ENCODE measurements at regions not wholly inside any gene's neighbourhood (a gene's known extent, or its start where the extent isn't known, plus 50 kb on each side); places are given as distances from the start of the nearest gene placed in this dataset.

DNA sequence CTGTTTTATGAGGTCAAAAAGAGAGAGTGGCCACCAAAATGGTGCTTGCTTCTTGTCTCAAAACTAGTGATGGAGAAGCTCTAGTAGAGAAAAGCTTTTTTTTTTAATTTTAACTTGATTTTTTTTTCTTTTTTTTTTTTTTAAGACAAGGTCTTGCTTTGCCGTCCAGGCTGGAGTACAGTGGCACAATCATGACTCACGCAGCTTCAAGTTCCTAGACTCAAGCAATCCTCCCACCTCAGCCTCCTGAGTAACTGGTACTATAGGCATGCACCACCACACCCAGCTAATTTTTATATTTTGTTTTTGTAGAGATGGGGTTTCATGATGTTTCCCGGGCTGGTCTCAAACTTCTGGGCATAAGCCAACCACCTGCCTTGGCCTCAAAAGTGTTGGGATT lies 279.0 kb downstream of the TBC1D4 start:
- Histone ChIP-seq H3K79me2 (ENCODE audit: insufficient read depth, low read length) (no peaks in the 10 kb centered on the region), H2AFZ (ENCODE audit: low read length) (no peak overlapping the region), H3K27ac (ENCODE audit: low read depth, low read length, poor library complexity, severe bottlenecking) (no peak overlapping the region), H3K4me1 (ENCODE audit: insufficient read depth, low read length, severe bottlenecking) (no peaks in the 10 kb centered on the region), H3K9me3 (ENCODE audit: low read length) (no peaks in the 10 kb centered on the region), H3K27me3 (ENCODE audit: insufficient read depth, low read length) (0 out of 2 replicates have a peak, but pooled peaks cover 5% of the 10 kb centered on the region), H3F3A (ENCODE audit: insufficient read depth, low read length) (no peaks in the 10 kb centered on the region), H3K36me3 (ENCODE audit: insufficient read depth, low read length) (no peaks in the 10 kb centered on the region), H3K9ac (ENCODE audit: low read length) (no peak overlapping the region), H3K9me2 (ENCODE audit: low read depth, low read length) (no peaks in the 10 kb centered on the region), H3K4me3 (ENCODE audit: low read depth, low read length, poor library complexity, severe bottlenecking) (no peak overlapping the region), H3K4me2 (ENCODE audit: low read length) (no peak overlapping the region), H4K20me1 (ENCODE audit: insufficient read depth, low read length) (no peaks in the 10 kb centered on the region)
- TF ChIP-seq EZH2 (IDR thresholded peaks at IDR 0.05; ENCODE audit: borderline replicate concordance, low read length) = no peak
- TF ChIP-seq, protein P1, sequence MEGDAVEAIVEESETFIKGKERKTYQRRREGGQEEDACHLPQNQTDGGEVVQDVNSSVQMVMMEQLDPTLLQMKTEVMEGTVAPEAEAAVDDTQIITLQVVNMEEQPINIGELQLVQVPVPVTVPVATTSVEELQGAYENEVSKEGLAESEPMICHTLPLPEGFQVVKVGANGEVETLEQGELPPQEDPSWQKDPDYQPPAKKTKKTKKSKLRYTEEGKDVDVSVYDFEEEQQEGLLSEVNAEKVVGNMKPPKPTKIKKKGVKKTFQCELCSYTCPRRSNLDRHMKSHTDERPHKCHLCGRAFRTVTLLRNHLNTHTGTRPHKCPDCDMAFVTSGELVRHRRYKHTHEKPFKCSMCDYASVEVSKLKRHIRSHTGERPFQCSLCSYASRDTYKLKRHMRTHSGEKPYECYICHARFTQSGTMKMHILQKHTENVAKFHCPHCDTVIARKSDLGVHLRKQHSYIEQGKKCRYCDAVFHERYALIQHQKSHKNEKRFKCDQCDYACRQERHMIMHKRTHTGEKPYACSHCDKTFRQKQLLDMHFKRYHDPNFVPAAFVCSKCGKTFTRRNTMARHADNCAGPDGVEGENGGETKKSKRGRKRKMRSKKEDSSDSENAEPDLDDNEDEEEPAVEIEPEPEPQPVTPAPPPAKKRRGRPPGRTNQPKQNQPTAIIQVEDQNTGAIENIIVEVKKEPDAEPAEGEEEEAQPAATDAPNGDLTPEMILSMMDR (IDR thresholded peaks at IDR 0.05; ENCODE audit: low read length) = no peak

DNA sequence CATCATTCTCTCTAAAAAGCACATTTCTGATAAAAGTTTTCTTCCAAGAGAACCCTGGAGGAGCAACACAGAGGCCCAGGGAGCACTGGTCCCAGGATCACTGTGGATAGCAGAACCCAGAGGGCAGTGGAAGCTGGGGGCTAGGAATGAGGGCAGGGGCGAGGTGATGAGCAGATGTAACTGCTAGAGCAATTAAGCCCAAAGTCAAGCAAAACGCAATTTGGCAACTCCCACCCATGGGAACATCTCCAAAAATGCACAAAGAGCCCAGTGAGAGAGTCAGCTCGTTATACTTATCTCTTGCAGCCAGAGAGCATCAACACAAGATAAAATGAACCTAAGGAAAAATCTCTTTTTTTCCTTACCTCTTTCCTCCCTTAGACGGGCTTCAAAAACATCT lies 284.2 kb downstream of the TBC1D4 start:
- Histone ChIP-seq H2AFZ (ENCODE audit: low read length) (no peak overlapping the region), H3K27me3 (ENCODE audit: insufficient read depth, low read length) (0 out of 2 replicates have a peak, but pooled peaks cover 5% of the 10 kb centered on the region), H3K27ac (ENCODE audit: low read depth, low read length, poor library complexity, severe bottlenecking) (no peak overlapping the region), H3K79me2 (ENCODE audit: insufficient read depth, low read length) (no peaks in the 10 kb centered on the region), H3K4me1 (ENCODE audit: insufficient read depth, low read length, severe bottlenecking) (no peaks in the 10 kb centered on the region), H3K9ac (ENCODE audit: low read length) (no peak overlapping the region), H3K4me3 (ENCODE audit: low read depth, low read length, poor library complexity, severe bottlenecking) (no peak overlapping the region), H4K20me1 (ENCODE audit: insufficient read depth, low read length) (no peaks in the 10 kb centered on the region), H3K36me3 (ENCODE audit: insufficient read depth, low read length) (no peaks in the 10 kb centered on the region), H3K9me3 (ENCODE audit: low read length) (no peaks in the 10 kb centered on the region), H3K4me2 (ENCODE audit: low read length) (no peak overlapping the region), H3K9me2 (ENCODE audit: low read depth, low read length) (no peaks in the 10 kb centered on the region), H3F3A (ENCODE audit: insufficient read depth, low read length) (no peaks in the 10 kb centered on the region)
- TF ChIP-seq EZH2 (IDR thresholded peaks at IDR 0.05; ENCODE audit: borderline replicate concordance, low read length) = no peak
- TF ChIP-seq, protein P1 (IDR thresholded peaks at IDR 0.05; ENCODE audit: low read length) = no peak

DNA sequence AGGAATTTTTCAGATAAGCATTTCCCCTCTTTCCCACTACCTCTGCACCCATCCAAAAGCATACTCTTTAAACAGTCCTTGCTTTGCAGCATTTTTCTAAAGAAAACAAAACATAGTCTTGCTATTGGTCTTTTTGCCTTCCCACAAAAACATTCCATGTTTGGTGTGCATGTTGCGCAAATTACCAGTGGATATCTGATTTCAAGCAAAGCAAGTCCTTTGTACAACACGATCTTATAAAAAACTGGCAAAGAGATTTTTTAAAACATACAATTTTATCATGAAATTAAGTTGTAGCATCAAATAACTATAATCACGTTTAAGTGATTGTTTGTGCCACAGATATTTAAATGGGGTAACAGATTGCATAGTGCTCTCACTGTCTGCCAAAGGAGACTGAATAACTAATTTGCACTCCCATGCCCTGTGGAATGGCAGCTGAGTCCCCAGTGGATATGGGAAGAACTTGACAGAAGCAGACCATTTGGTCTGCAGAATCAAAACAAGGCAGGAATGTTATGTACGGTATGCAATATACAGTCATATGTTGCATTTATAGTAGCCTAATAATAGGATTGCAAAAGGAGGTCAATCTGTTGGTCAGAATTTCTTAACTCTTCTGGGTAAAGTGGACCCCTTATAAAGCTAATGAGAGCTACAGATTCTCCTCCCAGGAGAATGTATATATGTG lies 285.7 kb downstream of the TBC1D4 start:
- no peak overlapping the region for H3K9ac ChIP-seq (ENCODE audit: low read length)
- H3K36me3 ChIP-seq (ENCODE audit: insufficient read depth, low read length) = no peaks in the 10 kb centered on the region
- no peaks in the 10 kb centered on the region for H3K27me3 ChIP-seq (ENCODE audit: insufficient read depth, low read length)

More for the DNA sequence above, 285.7 kb downstream of the TBC1D4 start:
- H3K4me2 ChIP-seq (ENCODE audit: low read length) = no peak overlapping the region
- H4K20me1 ChIP-seq (ENCODE audit: insufficient read depth, low read length) = no peaks in the 10 kb centered on the region
- no peaks in the 10 kb centered on the region for H3K9me2 ChIP-seq (ENCODE audit: low read depth, low read length)
- H3K4me1 ChIP-seq (ENCODE audit: insufficient read depth, low read length, severe bottlenecking) = no peaks in the 10 kb centered on the region
- H2AFZ ChIP-seq (ENCODE audit: low read length) = no peak overlapping the region
- TF ChIP-seq, protein P1 (IDR thresholded peaks at IDR 0.05; ENCODE audit: low read length) = no peak
- TF ChIP-seq EZH2 (IDR thresholded peaks at IDR 0.05; ENCODE audit: borderline replicate concordance, low read length) = no peak
- no peaks in the 10 kb centered on the region for H3K79me2 ChIP-seq (ENCODE audit: insufficient read depth, low read length)
- no peak overlapping the region for H3K27ac ChIP-seq (ENCODE audit: low read depth, low read length, poor library complexity, severe bottlenecking)
- no peak overlapping the region for H3K4me3 ChIP-seq (ENCODE audit: low read depth, low read length, poor library complexity, severe bottlenecking)
- no peaks in the 10 kb centered on the region for H3K9me3 ChIP-seq (ENCODE audit: low read length)
- H3F3A ChIP-seq (ENCODE audit: insufficient read depth, low read length) = no peaks in the 10 kb centered on the region

Data from OCI-LY1 (cell line).